HFF-Myc (cell line): ENCODE measurements at regions not wholly inside any gene's neighbourhood (a gene's known extent, or its start where the extent isn't known, plus 50 kb on each side); places are given as distances from the start of the nearest gene placed in this dataset.

ENCODE experiments used
- DNase-seq: peaks from one replicate; pipeline ENCODE4 v3.0.0-alpha.2; 2011; ENCODE audit warnings: low read depth; ENCODE audit errors: extremely low read depth
- H3K4me3 ChIP-seq: replicated peaks from 2 replicates; pipeline ENCODE4 v1.5.1; 2011; ENCODE audit warnings: low read depth, mild to moderate bottlenecking, control low read depth, low read length
- CTCF ChIP-seq: IDR thresholded peaks from 2 replicates; pipeline ENCODE4 v1.5.1; 2012; ENCODE audit warnings: mild to moderate bottlenecking, low read depth, low read length, control low read depth; ENCODE audit errors: missing control alignments

- H3K4me3 ChIP-seq = no peak overlapping the region
- no peak for DNase-seq
- TF ChIP-seq CTCF = no peak
Observed at GRCh38 chr10:113456741-113457140, 96.1 kb upstream of the HABP2 start.

- TF ChIP-seq CTCF = no peak
- DNase-seq = no peak
- H3K4me3 ChIP-seq = no peak overlapping the region
Observed at GRCh38 chr10:113457408-113457807, 95.4 kb upstream of the HABP2 start.

GRCh38 chr10:113458451-113458850 is 94.4 kb upstream of the HABP2 start:
- DNase-seq = no peak
- H3K4me3 ChIP-seq = no peak overlapping the region
- no peak for TF ChIP-seq CTCF

GRCh38 chr10:113458944-113459343 is 93.9 kb upstream of the HABP2 start:
- no peak for TF ChIP-seq CTCF

GRCh38 chr10:113459626-113460280 is 93.1 kb upstream of the HABP2 start:
- H3K4me3 ChIP-seq = no peak overlapping the region
- no peak for DNase-seq
- TF ChIP-seq CTCF = no peak

More at GRCh38 chr10:113458944-113459343, 93.9 kb upstream of the HABP2 start:
- no peak overlapping the region for H3K4me3 ChIP-seq
- no peak for DNase-seq

- TF ChIP-seq CTCF = no peak
- no peak overlapping the region for H3K4me3 ChIP-seq
- no peak for DNase-seq
Observed at GRCh38 chr10:113463083-113463482, 89.8 kb upstream of the HABP2 start.

- no peak for DNase-seq
- TF ChIP-seq CTCF = no peak
- no peak overlapping the region for H3K4me3 ChIP-seq
Observed at GRCh38 chr10:113463777-113464176, 89.1 kb upstream of the HABP2 start.
